Stimulated activated CD4-positive, alpha-beta T cell treated with anti-CD3 and anti-CD28 coated beads, Interleukin-1b, Interleukin-23, amount 100 ng/mL, for 24 hours (primary cell): ENCODE measurements at regions not wholly inside any gene's neighbourhood (a gene's known extent, or its start where the extent isn't known, plus 50 kb on each side); places are given as distances from the start of the nearest gene placed in this dataset.

Source experiments
- DNase-seq, 4 experiments: peaks; one replicate each; pipeline ENCODE4 v3.0.0-alpha.2; 2020; ENCODE audit warnings: low read depth in 4 of 4, low spot score in 1 of 4

DNA sequence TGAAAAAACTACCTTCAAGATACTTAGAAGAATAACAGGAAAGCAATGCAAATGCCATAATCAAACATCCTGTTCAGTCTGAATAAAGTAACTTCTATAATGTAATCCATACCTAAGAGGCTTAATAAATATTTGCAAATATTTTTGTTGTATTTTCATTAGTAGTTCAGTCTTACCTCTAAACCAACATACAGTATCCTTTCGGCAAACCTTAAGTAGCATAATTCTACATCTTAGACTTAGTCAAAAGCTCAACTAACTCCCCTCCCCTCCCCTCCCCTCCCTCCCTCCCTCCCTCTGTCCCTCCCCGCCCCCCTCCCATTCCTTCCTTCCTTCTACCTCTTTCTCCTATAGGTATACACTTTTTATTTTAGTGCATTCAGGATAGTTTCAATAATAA lies 1373.2 kb downstream of the SUCLG1 start:
- DNase-seq, result no peak

DNA sequence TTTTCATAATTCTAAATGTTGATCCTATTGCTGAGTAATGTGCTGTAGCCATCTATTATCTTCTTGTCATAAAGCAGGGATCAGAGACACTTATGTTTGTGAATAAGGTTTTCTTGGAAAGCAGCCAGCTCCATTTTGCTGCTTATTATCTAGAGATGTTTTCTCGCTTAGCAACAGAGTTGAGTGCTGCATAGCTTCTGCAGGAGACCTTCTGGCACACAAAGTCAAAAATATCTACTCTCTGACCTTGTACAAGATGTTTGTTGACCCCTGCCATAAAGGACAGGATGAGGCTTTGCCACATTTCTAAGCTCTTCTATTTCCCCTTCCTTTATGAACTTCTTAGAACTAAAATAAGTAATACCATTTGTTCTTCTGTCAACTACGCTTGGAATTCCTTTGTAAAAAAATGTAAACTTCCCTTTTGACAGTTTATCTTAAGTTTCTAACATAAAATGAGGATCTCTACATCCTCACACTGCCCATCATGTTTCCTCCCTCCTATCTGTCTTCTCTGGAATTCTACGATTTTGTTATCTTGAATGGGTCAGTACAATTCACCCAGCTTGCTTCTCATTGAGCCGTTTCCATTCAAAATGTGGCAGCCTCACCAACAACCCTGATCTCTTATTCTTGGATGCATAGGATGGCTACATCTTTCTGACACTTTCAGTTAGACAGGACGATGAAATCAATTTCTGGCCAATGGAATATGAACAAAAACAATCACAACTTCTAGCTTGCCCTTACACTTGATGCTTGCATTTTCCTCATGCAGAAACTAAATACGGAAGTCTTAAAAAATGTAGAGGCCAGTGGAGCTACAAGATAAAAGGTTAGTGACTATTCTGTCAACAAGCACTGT lies 1377.0 kb downstream of the SUCLG1 start:
- DNase-seq, result no peak

DNA sequence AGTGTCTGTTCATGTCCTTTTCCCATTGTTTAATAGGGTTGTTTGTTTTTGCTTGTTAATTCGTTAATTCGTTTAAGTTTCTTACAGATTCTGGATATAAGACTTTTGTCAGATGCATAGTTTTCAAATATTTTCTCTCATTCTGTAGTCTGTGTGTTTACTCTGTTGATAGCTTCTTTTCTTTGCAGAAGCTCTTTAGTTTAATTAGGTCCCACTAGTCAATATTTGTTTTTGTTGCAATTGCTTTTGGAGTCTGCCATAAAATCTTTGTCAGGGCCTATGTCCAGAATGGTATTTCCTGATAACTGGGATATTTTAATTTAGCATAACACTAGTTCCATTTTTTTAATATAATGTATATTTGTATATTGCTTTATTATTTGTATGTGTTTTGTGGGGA lies 1380.1 kb downstream of the SUCLG1 start:
- DNase-seq, result no peak

DNA sequence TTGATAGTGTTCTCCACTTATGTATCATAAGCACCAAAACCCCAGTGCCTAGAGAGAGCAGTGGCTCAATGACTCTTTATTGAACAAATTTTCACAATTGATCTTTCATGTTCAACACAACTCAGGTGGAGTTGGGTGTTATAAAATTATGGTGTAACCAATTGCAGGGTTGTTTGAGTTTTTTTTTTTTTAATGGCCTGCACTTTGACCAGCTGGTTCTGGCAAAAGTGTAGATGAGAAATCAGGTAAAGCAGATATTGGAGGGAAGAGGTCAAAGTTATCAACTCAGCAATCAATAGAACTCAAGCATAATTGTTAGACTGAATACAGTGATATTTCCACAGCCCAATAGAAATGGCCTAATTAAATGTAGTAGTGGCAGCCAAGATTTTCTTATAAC lies 1386.3 kb downstream of the SUCLG1 start:
- no peak for DNase-seq

DNA sequence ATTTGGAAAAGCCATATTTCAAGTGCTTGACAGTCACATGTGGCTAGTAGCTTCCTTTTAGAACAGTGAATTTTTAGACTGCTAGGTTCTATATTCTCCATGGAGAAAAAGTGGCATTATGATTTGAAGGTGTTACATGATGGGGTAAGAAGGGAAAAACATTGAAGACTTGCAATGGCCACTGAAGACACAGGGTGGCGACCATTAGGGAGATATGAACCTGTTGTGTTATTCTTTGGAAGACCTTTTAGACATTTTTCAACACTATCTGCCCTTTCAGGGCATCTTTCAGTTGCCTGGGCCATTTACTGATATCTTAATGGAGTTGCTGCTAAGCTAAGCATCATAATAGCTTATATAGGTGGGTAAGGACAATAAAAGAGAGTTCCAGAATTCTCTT lies 1387.2 kb downstream of the SUCLG1 start:
- DNase-seq, result no peak

DNA sequence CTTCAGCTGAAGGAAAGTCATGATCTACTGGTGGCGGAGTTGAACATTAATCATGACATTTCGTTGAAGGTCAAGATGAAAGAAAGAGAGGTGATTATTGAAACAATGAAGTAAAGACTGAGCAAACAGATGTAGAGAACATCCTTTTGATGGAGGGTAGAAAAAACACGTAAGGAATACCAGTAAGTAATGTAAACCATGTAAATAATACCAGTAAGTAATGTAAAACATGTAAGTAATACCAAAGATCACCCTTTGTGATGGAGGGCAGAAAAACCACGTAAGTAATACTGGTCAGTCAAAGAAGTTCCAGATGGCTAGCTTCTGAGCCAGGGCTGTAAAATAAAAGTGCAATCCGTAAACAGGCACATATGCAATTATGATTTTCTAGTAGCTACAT lies 1387.7 kb downstream of the SUCLG1 start:
- no peak for DNase-seq

DNA sequence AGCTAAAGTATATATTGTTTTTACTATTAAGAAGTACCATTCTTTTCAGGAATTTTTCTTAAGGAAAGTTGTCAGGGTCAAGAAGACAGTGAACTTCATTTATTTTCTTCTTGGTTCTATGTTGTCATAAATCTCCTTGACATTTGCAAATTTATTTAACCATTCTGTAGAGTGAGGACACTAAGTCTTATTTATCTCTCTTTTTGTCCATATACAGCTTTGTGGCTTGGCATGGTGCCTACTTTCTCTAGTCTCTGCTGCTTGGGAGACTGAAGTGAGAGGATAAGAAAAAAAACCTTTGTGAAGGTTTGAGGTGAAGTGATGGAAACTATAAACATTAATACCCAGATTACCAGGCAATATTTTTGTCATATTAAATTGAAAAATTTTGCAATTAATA lies 1389.4 kb downstream of the SUCLG1 start:
- DNase-seq, result no peak

DNA sequence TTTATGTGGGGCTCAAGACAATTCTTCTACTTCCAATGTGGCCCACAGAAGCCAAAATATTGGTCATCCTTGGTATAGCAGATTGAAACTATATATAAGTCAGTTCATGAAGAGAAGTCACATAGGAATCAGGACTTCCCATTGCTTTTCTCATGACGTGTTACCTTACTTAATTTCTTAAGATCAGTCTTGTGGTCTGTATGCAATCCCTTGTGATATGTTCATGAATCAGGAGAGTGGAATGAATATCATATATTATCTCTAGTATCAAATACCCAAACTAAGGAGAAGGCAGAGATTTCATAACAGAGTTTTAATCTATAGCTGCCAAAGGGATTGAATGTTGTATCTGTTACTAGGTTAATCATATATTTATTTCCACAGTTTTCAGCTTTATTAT lies 1390.4 kb downstream of the SUCLG1 start:
- no peak for DNase-seq

DNA sequence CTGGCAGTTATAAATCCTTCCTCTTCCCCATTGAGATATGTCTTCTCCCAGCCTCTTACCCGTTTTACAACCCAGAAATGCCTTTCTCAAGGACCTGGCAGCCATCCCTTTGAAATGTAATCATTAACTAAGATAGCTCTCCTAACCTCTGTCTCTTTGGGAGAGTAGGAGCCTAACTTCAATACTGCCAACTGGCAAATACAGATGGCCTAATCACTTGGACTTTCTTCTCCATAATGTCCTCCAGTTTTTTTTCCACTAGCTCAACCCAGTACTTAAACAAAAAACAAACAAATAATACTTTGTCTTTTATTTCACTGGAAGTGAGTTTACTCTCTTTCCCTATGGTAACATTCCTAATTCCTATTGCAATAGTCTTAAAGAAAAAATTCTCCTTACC lies 1391.1 kb downstream of the SUCLG1 start:
- no peak for DNase-seq

DNA sequence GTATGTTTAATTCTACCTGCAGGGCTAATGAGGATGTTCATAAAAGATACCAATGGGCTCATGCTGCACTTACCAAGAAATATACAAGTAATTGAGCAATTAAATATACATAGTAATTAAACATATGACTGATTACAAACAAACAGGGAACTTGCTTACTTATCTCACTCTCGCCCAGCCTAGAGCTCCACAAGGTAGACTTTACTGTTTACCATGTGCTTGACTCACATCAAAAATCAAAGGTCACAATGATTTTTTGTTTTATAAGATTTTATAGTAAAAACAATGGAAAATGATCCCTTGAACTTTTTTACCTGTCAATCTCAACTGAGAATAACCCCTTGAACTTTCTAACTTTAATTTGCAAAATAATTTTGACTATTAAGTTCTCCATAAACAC lies 1395.1 kb downstream of the SUCLG1 start:
- no peak for DNase-seq

DNA sequence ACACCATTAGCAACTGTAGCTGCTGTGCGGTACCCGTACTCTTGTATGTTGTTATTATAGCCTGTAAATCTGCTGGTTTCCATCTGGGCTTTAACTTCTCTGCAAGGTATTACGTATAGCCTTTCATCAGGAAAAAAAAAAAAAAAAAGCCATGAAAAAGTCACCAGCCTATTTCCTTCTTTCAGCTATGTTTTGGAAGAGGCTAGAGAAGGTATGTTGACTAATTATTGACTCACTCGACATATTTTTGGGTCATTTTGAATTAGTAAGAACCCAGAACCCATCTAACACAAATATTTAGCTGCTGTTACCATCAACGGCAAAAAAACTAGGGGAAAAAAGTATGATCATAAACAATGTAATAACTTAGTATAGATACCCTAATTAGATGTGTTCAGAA lies 1395.6 kb downstream of the SUCLG1 start:
- no peak for DNase-seq

DNA sequence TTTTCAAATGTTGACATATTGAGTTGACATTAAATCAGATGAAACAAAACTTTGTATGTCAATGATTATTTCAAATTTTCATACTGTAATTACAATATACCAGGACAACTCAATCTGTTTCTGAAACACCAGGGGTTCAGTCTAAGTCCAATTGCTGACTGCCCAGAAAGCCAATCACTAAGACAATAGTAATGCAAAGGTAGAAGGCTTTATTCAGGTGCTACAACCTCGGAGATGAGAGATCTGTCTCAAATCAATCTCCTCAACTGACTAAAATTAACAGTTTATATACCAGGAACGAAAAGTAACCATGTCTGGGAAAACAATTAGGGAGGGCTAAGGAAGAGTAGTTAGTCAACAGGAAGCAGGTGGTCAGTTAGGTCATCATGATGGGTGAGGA lies 1400.4 kb downstream of the SUCLG1 start:
- DNase-seq, result no peak

DNA sequence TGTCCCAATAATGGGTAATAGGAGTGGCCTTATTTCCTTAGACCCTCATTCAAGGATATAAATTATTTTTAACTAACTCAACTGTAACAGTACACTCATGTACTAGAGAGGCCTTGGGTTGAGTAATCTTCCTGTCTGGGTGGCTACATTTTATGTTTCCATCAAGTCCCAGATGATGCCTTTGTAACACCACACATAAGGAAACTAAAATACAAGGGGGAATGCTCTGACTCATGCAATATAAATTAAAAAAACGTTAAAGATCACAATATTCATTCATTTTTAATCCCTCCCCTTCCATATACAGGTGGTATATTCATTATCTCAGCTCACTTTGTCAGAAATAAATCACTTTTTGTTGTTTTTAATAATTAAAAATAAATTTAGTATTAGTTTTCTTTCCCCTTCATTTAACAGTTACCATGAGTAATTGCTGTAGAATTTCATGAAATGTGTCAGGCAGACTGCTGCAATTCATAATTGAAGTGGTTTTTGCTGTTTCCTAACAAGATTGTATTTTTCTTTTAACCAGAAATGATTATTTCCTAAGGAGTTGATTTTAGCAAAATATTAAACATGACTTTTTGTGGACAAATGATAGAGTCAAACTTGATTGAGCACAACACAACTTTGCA lies 1403.6 kb downstream of the SUCLG1 start:
- DNase-seq, result no peak

DNA sequence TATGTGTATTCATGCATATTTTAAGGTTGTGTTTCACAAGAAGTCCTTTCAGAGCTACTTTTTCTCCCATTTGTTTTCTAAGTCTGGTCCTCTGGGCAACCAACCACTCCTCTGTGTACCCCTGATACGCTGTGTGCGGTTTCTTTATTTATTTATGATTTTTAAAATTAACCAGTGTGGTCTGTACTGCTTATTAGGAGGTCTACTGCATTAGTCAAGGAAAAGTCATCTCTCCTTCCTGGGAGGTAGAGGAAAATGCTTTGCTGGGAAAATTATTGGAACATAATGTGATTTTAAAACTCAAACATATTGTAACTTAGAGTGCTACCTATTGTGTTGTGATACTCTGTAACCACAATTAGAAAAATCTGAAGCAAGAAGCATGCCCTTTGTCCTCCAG lies 1404.3 kb downstream of the SUCLG1 start:
- no peak for DNase-seq

DNA sequence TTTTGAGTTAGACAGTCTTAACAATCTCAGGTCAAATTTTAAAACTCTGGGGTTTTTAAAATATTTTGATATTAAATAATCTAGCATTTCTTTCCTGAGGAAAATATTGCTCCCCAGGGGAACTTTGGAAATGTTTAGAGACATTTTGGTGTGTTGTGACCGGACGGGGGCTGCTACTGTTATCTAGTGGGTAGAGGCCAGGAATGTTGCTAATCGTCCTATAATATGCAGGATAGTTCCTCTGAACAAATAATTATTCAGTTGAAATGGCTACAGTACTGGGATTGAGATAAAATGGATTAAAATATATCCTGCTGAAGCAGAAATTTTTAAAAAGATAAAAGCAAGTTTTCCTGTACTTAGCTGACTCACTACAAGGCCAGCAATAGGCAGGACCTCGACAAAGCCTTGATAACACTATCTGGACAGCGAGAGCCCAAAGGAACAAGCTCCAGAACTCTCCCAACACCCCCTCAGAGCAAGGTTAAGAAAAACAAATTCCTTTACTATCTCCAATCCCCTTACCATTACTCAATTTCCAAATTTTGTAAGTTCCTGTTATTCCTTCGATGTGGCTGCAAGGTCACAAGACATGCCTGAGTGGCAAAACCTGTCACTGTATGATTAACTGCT lies 1407.4 kb downstream of the SUCLG1 start:
- DNase-seq, result no peak

DNA sequence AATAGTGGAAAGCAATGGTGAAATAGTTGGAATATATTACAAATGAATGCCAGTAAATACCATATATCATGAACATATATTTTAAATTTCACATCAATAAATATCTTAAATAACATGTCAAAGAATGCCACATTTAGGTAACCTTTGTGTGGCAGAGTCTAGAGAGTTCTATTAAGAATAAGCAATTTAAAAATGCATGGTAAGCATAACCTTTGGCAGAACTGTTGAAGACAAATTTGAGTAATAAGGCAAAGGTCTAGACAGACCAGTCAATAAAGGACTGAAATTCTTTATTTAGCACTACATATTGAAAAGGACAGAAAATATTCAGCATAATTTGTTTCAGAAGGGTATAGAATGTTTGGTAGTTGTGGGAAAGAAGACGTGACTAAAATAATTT lies 1417.0 kb downstream of the SUCLG1 start:
- no peak for DNase-seq

DNA sequence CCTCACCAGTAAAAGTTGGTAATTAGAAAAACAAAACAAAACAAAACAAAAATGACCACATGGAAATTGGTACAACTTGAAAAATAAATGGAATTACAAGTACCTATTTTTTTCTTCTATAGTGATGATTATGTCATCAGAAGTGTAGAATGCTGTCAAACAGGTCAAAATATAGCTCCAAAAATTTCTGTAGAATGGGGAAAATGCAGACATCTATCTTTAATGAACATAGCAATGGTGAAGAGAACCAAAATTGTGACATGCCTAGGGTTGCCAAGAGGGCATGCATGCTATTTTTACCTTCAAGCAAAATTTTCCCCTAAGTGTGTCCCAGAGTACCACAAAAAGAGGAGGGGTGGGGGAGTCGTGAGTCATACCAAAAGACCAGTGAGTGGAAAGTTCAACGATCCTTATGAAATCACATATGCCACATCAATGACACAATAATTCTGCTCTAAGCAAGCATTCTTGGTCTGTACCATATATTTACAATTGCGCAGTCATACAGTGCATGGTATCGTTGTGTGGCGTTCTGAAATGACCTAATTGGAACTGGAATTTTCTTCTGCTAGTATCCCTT lies 1436.4 kb downstream of the SUCLG1 start:
- DNase-seq, result no peak

DNA sequence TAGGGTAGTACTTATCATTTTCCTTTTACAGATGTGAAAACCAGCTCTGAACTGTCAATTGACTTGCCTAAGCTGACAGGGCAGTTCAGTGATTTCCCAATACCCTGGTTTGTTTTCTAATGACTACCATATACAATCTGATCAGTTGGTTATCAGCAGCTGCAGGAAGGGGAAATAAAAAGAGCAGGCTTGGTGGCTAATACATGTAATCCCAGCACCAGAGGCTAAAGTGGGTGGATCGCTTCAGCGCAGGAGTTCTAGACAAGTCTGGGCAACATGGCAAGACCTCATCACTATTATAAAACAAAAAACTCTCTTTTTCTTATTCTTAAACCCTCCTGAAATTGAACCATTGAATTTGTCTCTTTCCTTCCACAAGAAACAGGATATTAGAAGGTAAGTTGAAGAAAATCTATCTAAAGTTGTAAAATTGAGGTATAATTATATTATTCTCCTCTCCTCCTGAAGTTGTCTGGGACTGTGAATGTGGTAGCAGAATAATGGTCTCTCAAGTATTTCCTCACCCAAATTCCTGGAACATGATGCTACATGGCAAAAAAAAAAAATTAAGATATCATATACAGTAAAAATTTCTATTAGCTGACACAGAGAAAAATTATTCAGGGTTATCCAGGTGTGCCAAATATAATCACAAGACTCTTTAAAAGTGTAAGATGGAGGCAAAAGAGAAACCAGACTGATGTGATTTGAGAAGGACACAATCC lies 1441.6 kb downstream of the SUCLG1 start:
- DNase-seq, result no peak

DNA sequence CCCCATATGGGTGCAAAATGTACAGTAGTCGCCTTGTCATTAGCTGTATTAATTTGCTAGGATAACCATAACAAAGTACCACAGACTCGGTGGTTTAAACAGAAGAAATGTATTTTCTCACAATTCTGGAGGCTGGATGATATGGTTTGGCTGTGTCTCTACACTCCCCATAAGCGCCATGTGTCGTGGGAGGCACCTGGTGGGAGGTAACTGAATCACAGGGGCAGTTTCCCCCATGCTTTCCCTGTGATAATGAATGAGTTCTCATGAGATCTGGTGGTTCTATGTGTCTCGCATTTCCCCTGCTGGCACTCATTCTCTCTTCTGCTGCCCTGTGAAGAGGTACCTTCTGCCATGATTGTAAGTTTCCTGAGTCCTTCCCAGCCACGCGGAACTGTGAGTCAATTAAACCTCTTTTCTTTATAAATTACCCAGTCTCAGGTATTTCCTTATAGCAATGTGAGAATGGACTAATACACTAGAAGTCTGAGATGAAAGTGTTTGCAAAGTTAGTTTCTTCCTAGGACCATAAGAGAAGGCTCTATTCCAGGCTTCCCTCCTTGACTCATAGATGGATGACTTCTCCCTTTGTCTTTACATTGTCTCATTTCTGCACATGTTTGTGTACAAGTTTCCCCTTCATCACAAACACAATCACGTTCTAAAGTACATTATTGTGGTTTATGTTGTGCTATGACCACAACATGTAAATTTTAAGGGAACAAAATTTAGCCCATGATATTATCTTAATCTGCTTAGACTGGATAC lies 1442.6 kb downstream of the SUCLG1 start:
- no peak for DNase-seq

DNA sequence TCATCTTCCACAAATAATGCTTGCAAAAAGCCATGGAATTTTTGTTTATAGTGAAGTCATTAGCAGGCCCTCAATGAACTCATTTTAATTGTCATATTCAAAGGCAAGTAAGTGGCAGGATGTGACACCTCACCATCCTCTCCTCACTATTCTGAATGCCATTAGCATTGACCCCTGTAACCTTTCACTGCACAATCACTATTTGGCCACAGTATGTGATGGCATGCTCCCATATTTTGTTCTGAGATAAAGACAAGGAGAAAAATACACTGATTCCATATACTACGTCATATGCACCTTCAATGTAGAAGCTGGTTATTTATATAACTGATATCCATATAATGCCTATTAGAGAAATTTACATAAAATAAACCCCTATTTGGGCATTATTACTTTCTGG lies 1443.2 kb downstream of the SUCLG1 start:
- no peak for DNase-seq
